Astrocyte of the cerebellum (primary cell): ENCODE measurements at regions not wholly inside any gene's neighbourhood (a gene's known extent, or its start where the extent isn't known, plus 50 kb on each side); places are given as distances from the start of the nearest gene placed in this dataset.

Source experiments
- DNase-seq: peaks from one replicate; pipeline ENCODE4 v3.0.0-alpha.2; 2011; ENCODE audit warnings: low read depth
- H3K4me3 ChIP-seq: 2 replicates; pipeline ENCODE4 v1.5.1; 2011; ENCODE audit warnings: mild to moderate bottlenecking, low read depth, low read length, moderate library complexity
- in situ Hi-C: cut with HindIII; loops from 2 replicates; pipeline ENCODE4 v1.10.0; 2017; ENCODE audit warnings: low sequenced_read_pairs
- TF ChIP-seq, protein P1 (sequence below): IDR thresholded peaks from 2 replicates; pipeline ENCODE4 v1.5.1; 2012; ENCODE audit warnings: low read length, low read depth, moderate library complexity, mild to moderate bottlenecking; ENCODE audit errors: missing control alignments

DNA sequence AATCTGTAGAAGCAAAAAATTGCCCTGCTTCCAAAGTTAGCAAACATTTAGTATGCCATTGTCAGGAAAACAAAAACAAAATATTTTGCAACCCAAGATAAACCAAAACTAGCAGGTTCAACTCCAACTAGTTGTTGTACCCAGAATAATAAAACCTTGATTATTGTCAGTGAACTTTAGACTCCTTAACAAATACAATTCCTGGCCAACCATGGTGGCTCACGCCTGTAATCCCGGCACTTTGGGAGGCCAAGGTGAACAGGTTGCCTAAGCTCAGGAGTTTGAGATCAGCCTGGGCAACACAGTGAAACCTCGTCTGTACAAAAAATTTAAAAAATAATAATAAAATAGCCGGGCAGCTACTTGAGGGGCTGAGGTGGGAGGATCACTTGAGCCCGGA lies 53.6 kb upstream of the EPCAM start:
- no peak overlapping the region for H3K4me3 ChIP-seq
- TF ChIP-seq, protein P1, sequence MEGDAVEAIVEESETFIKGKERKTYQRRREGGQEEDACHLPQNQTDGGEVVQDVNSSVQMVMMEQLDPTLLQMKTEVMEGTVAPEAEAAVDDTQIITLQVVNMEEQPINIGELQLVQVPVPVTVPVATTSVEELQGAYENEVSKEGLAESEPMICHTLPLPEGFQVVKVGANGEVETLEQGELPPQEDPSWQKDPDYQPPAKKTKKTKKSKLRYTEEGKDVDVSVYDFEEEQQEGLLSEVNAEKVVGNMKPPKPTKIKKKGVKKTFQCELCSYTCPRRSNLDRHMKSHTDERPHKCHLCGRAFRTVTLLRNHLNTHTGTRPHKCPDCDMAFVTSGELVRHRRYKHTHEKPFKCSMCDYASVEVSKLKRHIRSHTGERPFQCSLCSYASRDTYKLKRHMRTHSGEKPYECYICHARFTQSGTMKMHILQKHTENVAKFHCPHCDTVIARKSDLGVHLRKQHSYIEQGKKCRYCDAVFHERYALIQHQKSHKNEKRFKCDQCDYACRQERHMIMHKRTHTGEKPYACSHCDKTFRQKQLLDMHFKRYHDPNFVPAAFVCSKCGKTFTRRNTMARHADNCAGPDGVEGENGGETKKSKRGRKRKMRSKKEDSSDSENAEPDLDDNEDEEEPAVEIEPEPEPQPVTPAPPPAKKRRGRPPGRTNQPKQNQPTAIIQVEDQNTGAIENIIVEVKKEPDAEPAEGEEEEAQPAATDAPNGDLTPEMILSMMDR = no peak
- in situ Hi-C loops = no loop called here
- no peak for DNase-seq

DNA sequence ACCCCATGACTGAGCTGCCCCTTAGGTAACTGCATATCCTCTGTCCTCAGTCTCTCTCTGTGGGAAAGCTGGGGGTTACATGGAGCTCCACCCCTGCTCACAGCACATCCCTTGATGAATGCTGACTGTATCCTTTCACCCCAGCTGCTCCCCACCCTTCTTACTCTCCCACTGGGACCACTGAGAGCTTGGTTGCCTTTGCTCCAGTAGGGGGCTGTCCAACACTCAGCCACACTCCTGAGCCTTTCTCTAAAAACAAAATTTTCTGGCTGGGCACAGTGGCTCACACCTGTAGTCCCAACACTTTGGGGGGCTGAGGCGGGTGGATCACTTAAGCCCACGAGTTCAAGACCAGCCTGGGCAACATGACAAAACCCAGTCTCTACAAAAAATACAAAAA lies 55.4 kb upstream of the EPCAM start:
- no peak for DNase-seq
- in situ Hi-C loops = no loop called here
- no peak overlapping the region for H3K4me3 ChIP-seq
- TF ChIP-seq, protein P1 = peak; percentile 18

DNA sequence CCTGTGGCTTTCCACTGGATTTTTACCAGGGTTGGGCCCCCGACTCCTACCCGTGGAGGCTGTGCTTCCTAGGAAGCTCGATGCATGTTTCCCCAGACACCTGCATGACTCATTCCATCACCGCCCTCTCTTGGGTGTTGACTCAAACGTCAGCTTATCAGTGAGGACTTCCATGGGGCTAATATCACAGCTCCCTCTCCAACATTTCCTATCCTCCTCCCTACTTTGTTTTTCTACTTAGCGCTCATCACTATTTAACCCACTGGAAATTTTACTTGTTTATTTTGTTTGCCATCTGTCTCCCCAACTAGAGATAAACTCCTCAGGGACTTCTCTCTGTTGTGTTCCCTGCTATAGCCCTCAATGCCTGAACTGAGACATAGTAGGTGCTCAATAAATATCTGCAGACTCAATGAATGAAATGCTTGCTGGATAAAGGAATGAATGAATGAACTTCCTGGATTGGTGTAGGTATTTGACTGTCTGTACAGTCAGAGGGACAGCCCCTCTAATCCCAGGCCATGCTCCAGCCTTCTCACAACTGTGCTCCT lies 55.9 kb upstream of the EPCAM start:
- TF ChIP-seq, protein P1 = no peak
- in situ Hi-C loops = no loop called here
- no peak for DNase-seq
- no peak overlapping the region for H3K4me3 ChIP-seq

DNA sequence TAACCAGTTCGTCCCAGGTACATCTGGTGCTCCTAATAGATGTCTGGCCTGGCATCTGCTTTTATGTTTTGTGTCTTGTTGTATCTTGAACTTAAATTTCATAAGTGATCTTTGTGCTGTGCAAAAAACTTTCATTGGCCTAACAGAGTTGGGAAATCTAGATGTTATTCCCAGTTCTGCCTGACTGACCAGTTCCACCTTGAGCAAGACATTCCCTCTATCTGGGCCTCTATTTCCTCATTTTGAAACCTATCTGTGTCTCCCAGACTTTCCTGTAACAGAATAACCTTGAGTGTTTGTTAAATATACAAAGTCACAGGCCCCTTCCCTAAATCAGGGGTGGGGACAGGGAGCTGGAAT lies 56.6 kb upstream of the EPCAM start:
- in situ Hi-C loops = no loop called here
- no peak overlapping the region for H3K4me3 ChIP-seq
- TF ChIP-seq, protein P1 = no peak
- DNase-seq = no peak

DNA sequence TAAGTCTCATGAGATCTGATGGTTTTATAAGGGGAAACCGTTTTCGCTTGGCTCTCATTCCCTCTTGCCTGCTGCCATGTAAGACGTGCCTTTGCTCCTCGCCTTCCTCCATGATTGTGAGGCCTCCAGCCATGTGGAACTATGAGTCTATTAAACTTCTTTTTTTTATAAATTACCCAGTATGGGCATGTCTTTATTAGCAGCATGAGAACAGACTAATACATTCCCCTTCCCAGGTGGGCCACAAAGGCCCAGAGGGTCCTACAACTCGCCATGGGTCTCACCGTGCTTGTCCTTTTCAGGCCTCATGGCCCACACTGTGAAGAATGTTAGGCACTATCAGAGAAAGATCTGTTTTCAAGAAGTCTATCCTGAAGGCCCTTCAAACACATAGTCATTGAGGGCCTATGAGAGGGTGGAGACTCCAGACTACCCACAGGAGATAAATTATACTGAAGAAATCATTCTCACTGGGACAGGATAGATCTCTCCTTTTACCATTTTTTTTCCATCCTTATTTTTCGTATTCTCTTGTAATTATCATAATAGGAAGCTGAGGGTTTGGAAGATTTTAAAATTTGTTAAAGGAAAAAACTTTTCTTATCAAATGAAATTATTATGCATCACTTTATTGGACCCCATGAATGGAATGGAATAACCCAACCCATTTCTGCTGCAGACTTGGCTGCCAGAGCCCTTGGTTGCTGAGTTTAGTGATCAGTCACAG lies 57.2 kb upstream of the EPCAM start:
- TF ChIP-seq, protein P1 = no peak
- DNase-seq = no peak
- in situ Hi-C loops = no loop called here
- no peak overlapping the region for H3K4me3 ChIP-seq

DNA sequence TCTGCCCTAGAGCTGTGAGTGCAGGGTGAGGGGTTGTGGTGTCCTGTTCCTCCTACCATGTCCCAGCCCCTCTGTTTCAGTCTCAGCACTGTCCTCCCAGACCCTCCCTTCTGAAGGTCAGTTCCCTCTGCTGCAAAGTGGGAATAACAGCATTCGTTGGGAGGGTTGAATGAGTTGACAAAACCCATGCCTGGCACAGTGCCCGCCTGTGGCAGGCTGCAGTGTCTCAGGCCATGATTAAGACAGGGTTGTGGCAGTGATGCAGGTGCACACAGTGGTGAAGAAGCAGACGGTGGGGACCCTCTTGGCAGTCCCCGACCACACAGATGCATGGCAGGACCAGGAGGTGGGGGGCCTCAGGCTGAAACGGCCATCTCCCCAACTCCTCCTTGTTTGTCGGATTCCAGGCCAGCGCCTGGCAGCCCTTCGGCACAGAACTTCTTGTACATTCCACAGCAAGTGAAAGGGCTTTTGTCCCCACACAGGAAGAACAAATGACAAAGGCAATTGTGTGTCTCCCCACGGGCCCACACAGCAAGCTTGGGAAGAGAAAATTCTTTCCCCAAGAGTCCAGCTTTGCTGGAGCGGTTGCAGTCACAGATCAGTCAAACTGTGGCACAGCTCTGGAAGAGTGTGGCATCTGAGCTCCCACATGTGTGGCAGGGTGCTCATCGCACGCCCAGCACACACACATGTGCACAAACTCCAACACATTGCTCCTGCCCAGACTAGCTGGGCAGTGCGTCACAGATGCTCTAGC lies 58.1 kb upstream of the EPCAM start:
- TF ChIP-seq, protein P1 = no peak
- in situ Hi-C loops = no loop called here
- no peak for DNase-seq
- no peak overlapping the region for H3K4me3 ChIP-seq
